ENCODE measurements at regions not wholly inside any gene's neighbourhood (a gene's known extent, or its start where the extent isn't known, plus 50 kb on each side); places are given as distances from the start of the nearest gene placed in this dataset.
"Not testable (repeated sequence)": the region's sequence is repeated elsewhere in the genome, so short reads cannot be mapped to it uniquely, and the experiment has no call there.

GRCh38 chr14:105925615-105926372, 399.4 kb downstream of the TMEM121 start:
- no peak overlapping the region for H3K4me3 ChIP-seq (replicated peaks; ENCODE audit: low read depth, low read length)
- DNase-seq (ENCODE audit: extremely low read depth, low read depth) = no peak
- no peak for TF ChIP-seq CTCF (IDR thresholded peaks at IDR 0.05; ENCODE audit: low read depth, low read length, missing control alignments)

- TF ChIP-seq CTCF (IDR thresholded peaks at IDR 0.05; ENCODE audit: low read depth, low read length, missing control alignments) = no peak
Observed at GRCh38 chr14:105926373-105927095, 400.2 kb downstream of the TMEM121 start.

GRCh38 chr14:105927096-105928060, 401.0 kb downstream of the TMEM121 start:
- DNase-seq (ENCODE audit: extremely low read depth, low read depth) = no peak
- TF ChIP-seq CTCF (IDR thresholded peaks at IDR 0.05; ENCODE audit: low read depth, low read length, missing control alignments) = no peak
- H3K4me3 ChIP-seq (replicated peaks; ENCODE audit: low read depth, low read length) = no peak overlapping the region

More at GRCh38 chr14:105926373-105927095, 400.2 kb downstream of the TMEM121 start:
- DNase-seq (ENCODE audit: extremely low read depth, low read depth) = no peak
- no peak overlapping the region for H3K4me3 ChIP-seq (replicated peaks; ENCODE audit: low read depth, low read length)

- not testable (repeated sequence) for DNase-seq (ENCODE audit: extremely low read depth, low read depth); H3K4me3 ChIP-seq (replicated peaks; ENCODE audit: low read depth, low read length)
Observed at GRCh38 chr14:105928171-105929111, 402.1 kb downstream of the TMEM121 start.

GRCh38 chr14:105929327-105930081, 403.1 kb downstream of the TMEM121 start:
- no peak for DNase-seq (ENCODE audit: extremely low read depth, low read depth)
- no peak for TF ChIP-seq CTCF (IDR thresholded peaks at IDR 0.05; ENCODE audit: low read depth, low read length, missing control alignments)
- no peak overlapping the region for H3K4me3 ChIP-seq (replicated peaks; ENCODE audit: low read depth, low read length)

GRCh38 chr14:105930572-105930971, 404.2 kb downstream of the TMEM121 start:
- no peak overlapping the region for H3K4me3 ChIP-seq (replicated peaks; ENCODE audit: low read depth, low read length)
- no peak for TF ChIP-seq CTCF (IDR thresholded peaks at IDR 0.05; ENCODE audit: low read depth, low read length, missing control alignments)
- no peak for DNase-seq (ENCODE audit: extremely low read depth, low read depth)

Measured in HFF-Myc (cell line).